MM.1S (cell line): ENCODE measurements at regions not wholly inside any gene's neighbourhood (a gene's known extent, or its start where the extent isn't known, plus 50 kb on each side); places are given as distances from the start of the nearest gene placed in this dataset.

Experiments used
- DNase-seq: peaks from one replicate; pipeline ENCODE4 v3.0.0-alpha.2; 2015
- H2AFZ ChIP-seq: fragments of 300-600 bp; sonication (generic); 2 replicates; pipeline ENCODE4 v1.6.0; 2016; ENCODE audit warnings: antibody characterized with exemption, low read length
- H3F3A ChIP-seq: fragments of 300-600 bp; sonication (generic); 2 replicates; pipeline ENCODE4 v1.6.1; 2016; ENCODE audit warnings: mild to moderate bottlenecking, antibody characterized with exemption, low read length, moderate library complexity, mixed read lengths; ENCODE audit not compliant: insufficient read depth
- H3K27ac ChIP-seq: fragments of 300-600 bp; sonication (generic); 2 replicates; pipeline ENCODE4 v1.5.1; 2016; ENCODE audit warnings: mild to moderate bottlenecking, low read length
- H3K27me3 ChIP-seq: fragments of 300-600 bp; sonication (generic); replicated peaks from 2 replicates; pipeline ENCODE4 v1.6.0; 2016; ENCODE audit warnings: low read length; ENCODE audit not compliant: insufficient read depth
- H3K36me3 ChIP-seq: fragments of 300-600 bp; sonication (generic); replicated peaks from 2 replicates; pipeline ENCODE4 v1.6.1; 2016; ENCODE audit warnings: mild to moderate bottlenecking, low read length, mixed read lengths; ENCODE audit not compliant: insufficient read depth
- H3K4me1 ChIP-seq: fragments of 300-600 bp; sonication (generic); 2 replicates; pipeline ENCODE4 v1.6.1; 2016; ENCODE audit warnings: low read length, mixed read lengths
- H3K4me2 ChIP-seq: fragments of 300-600 bp; sonication (generic); 2 replicates; pipeline ENCODE4 v1.6.0; 2016; ENCODE audit warnings: low read depth, low read length
- H3K4me3 ChIP-seq: fragments of 300-600 bp; sonication (generic); 2 replicates; pipeline ENCODE4 v1.5.1; 2016; ENCODE audit warnings: low read length, mixed read lengths
- H3K79me2 ChIP-seq: fragments of 300-600 bp; sonication (generic); 2 replicates; pipeline ENCODE4 v1.6.1; 2016; ENCODE audit warnings: mixed run types, low read length, mixed read lengths
- H3K9ac ChIP-seq: fragments of 300-600 bp; sonication (generic); 2 replicates; pipeline ENCODE4 v1.6.1; 2016; ENCODE audit warnings: low read length, mixed read lengths
- H3K9me2 ChIP-seq: fragments of 300-600 bp; sonication (generic); replicated peaks from 2 replicates; pipeline ENCODE4 v1.6.1; 2016; ENCODE audit warnings: mild to moderate bottlenecking, low read length, mixed read lengths; ENCODE audit not compliant: insufficient read depth
- H3K9me3 ChIP-seq: fragments of 300-600 bp; sonication (generic); replicated peaks from 2 replicates; pipeline ENCODE4 v1.6.1; 2016; ENCODE audit warnings: mild to moderate bottlenecking, low read length, mixed read lengths; ENCODE audit not compliant: insufficient read depth
- H4K20me1 ChIP-seq: fragments of 300-600 bp; sonication (generic); 2 replicates; pipeline ENCODE4 v1.6.1; 2016; ENCODE audit warnings: mild to moderate bottlenecking, low read length, moderate library complexity, mixed read lengths; ENCODE audit not compliant: insufficient read depth
- CTCF ChIP-seq: fragments of 300-600 bp; sonication (generic); IDR thresholded peaks from 2 replicates; pipeline ENCODE4 v1.5.1; 2016; ENCODE audit warnings: antibody characterized with exemption, low read length, mixed read lengths
- EZH2 ChIP-seq: fragments of 300-600 bp; sonication (generic); optimal IDR thresholded peaks from 2 replicates; pipeline ENCODE3; 2017; ENCODE audit warnings: low read depth, mild to moderate bottlenecking, antibody characterized with exemption, low read length, mixed read lengths
- EZH2phosphoT487 ChIP-seq: fragments of 300-600 bp; sonication (generic); IDR thresholded peaks from 2 replicates; pipeline ENCODE4 v1.6.1; 2018; ENCODE audit warnings: antibody characterized with exemption, low read length

- Histone ChIP-seq H3K27me3 (no peaks in the 10 kb centered on the region), H3K4me2 (no peak overlapping the region), H3K4me1 (no peaks in the 10 kb centered on the region), H3K36me3 (no peaks in the 10 kb centered on the region), H3K27ac (no peak overlapping the region), H4K20me1 (no peaks in the 10 kb centered on the region), H3K79me2 (no peaks in the 10 kb centered on the region), H3K9me2 (no peaks in the 10 kb centered on the region), H2AFZ (no peak overlapping the region), H3K9ac (no peak overlapping the region), H3F3A (no peaks in the 10 kb centered on the region), H3K4me3 (no peak overlapping the region), H3K9me3 (no peaks in the 10 kb centered on the region)
- DNase-seq: no peak
- TF ChIP-seq EZH2phosphoT487 (no peak), EZH2 (no peak), CTCF (no peak)
Observed at GRCh38 chr5:71972777-71973473, 134.3 kb upstream of the MAP1B start.

DNA sequence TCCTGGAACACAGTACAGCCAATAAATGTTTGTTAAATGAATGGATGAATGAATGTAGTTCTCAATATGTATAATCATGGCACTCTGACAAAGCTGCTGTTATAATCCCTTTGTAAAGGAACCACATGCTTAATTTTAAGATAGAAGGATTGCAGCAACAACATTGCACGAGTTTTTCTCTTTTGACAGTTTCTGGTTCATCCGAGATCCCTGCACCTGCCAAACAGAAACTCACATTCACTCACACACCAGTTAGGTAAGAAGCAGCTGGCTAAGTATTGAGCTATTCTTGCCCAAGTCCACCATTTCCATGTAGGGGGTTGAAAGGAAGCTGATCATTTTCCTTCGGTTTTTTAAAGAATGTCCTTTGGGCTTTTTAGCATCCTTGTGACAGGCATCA, 133.7 kb upstream of the MAP1B start:
- Histone ChIP-seq H3K4me1 (no peaks in the 10 kb centered on the region), H3K4me2 (no peak overlapping the region), H3F3A (no peaks in the 10 kb centered on the region), H3K9ac (no peak overlapping the region), H2AFZ (no peak overlapping the region), H3K27me3 (no peaks in the 10 kb centered on the region), H4K20me1 (no peaks in the 10 kb centered on the region), H3K9me3 (no peaks in the 10 kb centered on the region), H3K27ac (no peak overlapping the region), H3K79me2 (no peaks in the 10 kb centered on the region), H3K4me3 (no peak overlapping the region), H3K9me2 (no peaks in the 10 kb centered on the region), H3K36me3 (no peaks in the 10 kb centered on the region)
- DNase-seq: peak; percentile 24
- TF ChIP-seq EZH2 (no peak), CTCF (no peak), EZH2phosphoT487 (no peak)

- H4K20me1 ChIP-seq: no peaks in the 10 kb centered on the region
- H3K4me2 ChIP-seq: no peak overlapping the region
Observed at GRCh38 chr5:71974165-71974564, 133.1 kb upstream of the MAP1B start.

More at GRCh38 chr5:71974165-71974564, 133.1 kb upstream of the MAP1B start:
- no peaks in the 10 kb centered on the region for H3K36me3 ChIP-seq
- H3K27me3 ChIP-seq: no peaks in the 10 kb centered on the region
- H3K4me3 ChIP-seq: no peak overlapping the region
- no peaks in the 10 kb centered on the region for H3K9me2 ChIP-seq
- no peaks in the 10 kb centered on the region; the same call in 1 of the 2 replicates for H3K9me3 ChIP-seq
- no peak overlapping the region for H3K9ac ChIP-seq
- H3K4me1 ChIP-seq: no peaks in the 10 kb centered on the region
- H3K79me2 ChIP-seq: no peaks in the 10 kb centered on the region
- TF ChIP-seq EZH2: no peak
- TF ChIP-seq EZH2phosphoT487: no peak
- TF ChIP-seq CTCF: no peak
- H3K27ac ChIP-seq: no peak overlapping the region
- H2AFZ ChIP-seq: no peak overlapping the region
- H3F3A ChIP-seq: no peaks in the 10 kb centered on the region
- no peak for DNase-seq
